WTC11 (cell line): ENCODE measurements at regions not wholly inside any gene's neighbourhood (a gene's known extent, or its start where the extent isn't known, plus 50 kb on each side); places are given as distances from the start of the nearest gene placed in this dataset.

ENCODE experiments used
- ATAC-seq: fragments of 200-7000 bp; cut with Tn5 transposase; 2 replicates; pipeline ENCODE4 v1.10.0; 2021; ENCODE audit warnings: mild to moderate bottlenecking, moderate library complexity
- CTCF ChIA-PET: fragments of 300-600 bp; sonication (Branson Sonifier 250); formaldehyde crosslinking; loops from one replicate; lab custom pipeline; 2021; ENCODE audit warnings: antibody characterized with exemption; lab: Charles Lee
- POLR2A ChIA-PET: fragments of 350-600 bp; sonication (Branson Sonifier 250); formaldehyde crosslinking; loops from one replicate; lab custom pipeline; 2021; ENCODE audit warnings: antibody characterized with exemption; lab: Charles Lee
- DNase-seq: peaks from one replicate; pipeline ENCODE4 v3.0.0; 2021; ENCODE audit warnings: low spot score
- H3K27ac Mint-ChIP-seq: 2 replicates; pipeline ENCODE4 v1.8.0; 2021; ENCODE audit warnings: mixed read lengths
- H3K27me3 Mint-ChIP-seq: 2 replicates; pipeline ENCODE4 v1.8.0; 2021; ENCODE audit warnings: low read depth, mild to moderate bottlenecking, moderate library complexity, mixed read lengths
- H3K36me3 Mint-ChIP-seq: 2 replicates; pipeline ENCODE4 v1.8.0; 2021; ENCODE audit warnings: mixed read lengths
- H3K4me1 Mint-ChIP-seq: 2 replicates; pipeline ENCODE4 v1.8.0; 2022; ENCODE audit warnings: mixed read lengths
- H3K4me3 Mint-ChIP-seq: 2 replicates; pipeline ENCODE4 v1.8.0; 2021; ENCODE audit warnings: mild to moderate bottlenecking, moderate library complexity, mixed read lengths
- H3K9me3 Mint-ChIP-seq: 2 replicates; pipeline ENCODE4 v1.8.0; 2021; ENCODE audit warnings: mixed read lengths
- AFF4 ChIP-seq: sonication (generic); formaldehyde crosslinking; IDR thresholded peaks from 2 replicates; pipeline ENCODE4 v1.8.1; 2023; ENCODE audit warnings: mild to moderate bottlenecking, missing genetic modification reagents, borderline replicate concordance
- ARID4B ChIP-seq: sonication (generic); formaldehyde crosslinking; IDR thresholded peaks from 2 replicates; pipeline ENCODE4 v1.8.0; 2023; ENCODE audit warnings: missing genetic modification reagents, mild to moderate bottlenecking, borderline replicate concordance
- CDX4 ChIP-seq: fragments of 250-450 bp; sonication (Bioruptor Pico); IDR thresholded peaks from 2 replicates; pipeline ENCODE4 v1.9.0; 2021; ENCODE audit warnings: moderate library complexity, mild to moderate bottlenecking, inconsistent platforms, borderline replicate concordance
- ELF4 ChIP-seq: sonication (generic); formaldehyde crosslinking; IDR thresholded peaks from 2 replicates; pipeline ENCODE4 v1.8.1; 2022; ENCODE audit warnings: low read depth, mild to moderate bottlenecking, moderate library complexity, missing genetic modification reagents
- ESRRA ChIP-seq: sonication (generic); formaldehyde crosslinking; IDR thresholded peaks from 2 replicates; pipeline ENCODE4 v1.8.1; 2022; ENCODE audit warnings: mild to moderate bottlenecking, missing genetic modification reagents, borderline replicate concordance
- FOXJ3 ChIP-seq: sonication (generic); formaldehyde crosslinking; IDR thresholded peaks from 2 replicates; pipeline ENCODE4 v1.9.0; 2021; ENCODE audit warnings: missing genetic modification reagents, mild to moderate bottlenecking, borderline replicate concordance
- FOXP1 ChIP-seq: sonication (generic); formaldehyde crosslinking; IDR thresholded peaks from 2 replicates; pipeline ENCODE4 v1.8.0; 2022; ENCODE audit warnings: missing genetic modification reagents, mild to moderate bottlenecking, moderate library complexity, borderline replicate concordance
- FOXP4 ChIP-seq: sonication (generic); formaldehyde crosslinking; IDR thresholded peaks from 2 replicates; pipeline ENCODE4 v1.8.0; 2022; ENCODE audit warnings: mild to moderate bottlenecking, missing genetic modification reagents
- IRF2 ChIP-seq: sonication (generic); formaldehyde crosslinking; IDR thresholded peaks from 2 replicates; pipeline ENCODE4 v1.8.0; 2022; ENCODE audit warnings: low read depth, missing genetic modification reagents, borderline replicate concordance
- NR2C2 ChIP-seq: sonication (generic); formaldehyde crosslinking; IDR thresholded peaks from 2 replicates; pipeline ENCODE4 v1.8.0; 2022; ENCODE audit warnings: mild to moderate bottlenecking, missing genetic modification reagents
- RELA ChIP-seq: sonication (generic); formaldehyde crosslinking; IDR thresholded peaks from 2 replicates; pipeline ENCODE4 v1.8.1; 2022; ENCODE audit warnings: missing genetic modification reagents, mild to moderate bottlenecking, borderline replicate concordance
- SMAD4 ChIP-seq: sonication (generic); formaldehyde crosslinking; IDR thresholded peaks from 2 replicates; pipeline ENCODE4 v1.8.0; 2022; ENCODE audit warnings: mild to moderate bottlenecking, missing genetic modification reagents
- ZNF396 ChIP-seq: fragments of 250-450 bp; sonication (Bioruptor Pico); IDR thresholded peaks from 2 replicates; pipeline ENCODE4 v1.8.0; 2021; ENCODE audit warnings: mild to moderate bottlenecking, moderate library complexity, borderline replicate concordance
- ZNF671 ChIP-seq: fragments of 250-450 bp; sonication (Bioruptor Pico); IDR thresholded peaks from 2 replicates; pipeline ENCODE4 v1.8.0; 2021; ENCODE audit warnings: mild to moderate bottlenecking
- TF ChIP-seq, protein P1 (sequence below): sonication (generic); formaldehyde crosslinking; IDR thresholded peaks from 2 replicates; pipeline ENCODE4 v1.8.1; 2023; ENCODE audit warnings: mild to moderate bottlenecking, missing genetic modification reagents
- TF ChIP-seq, protein P2 (sequence below): fragments of 250-450 bp; sonication (Bioruptor Pico); IDR thresholded peaks from 2 replicates; pipeline ENCODE4 v1.9.0; 2021; ENCODE audit warnings: mild to moderate bottlenecking
- TF ChIP-seq, protein P3 (sequence below): sonication (generic); formaldehyde crosslinking; IDR thresholded peaks from 2 replicates; pipeline ENCODE4 v1.8.0; 2022; ENCODE audit warnings: mild to moderate bottlenecking, missing genetic modification reagents

DNA sequence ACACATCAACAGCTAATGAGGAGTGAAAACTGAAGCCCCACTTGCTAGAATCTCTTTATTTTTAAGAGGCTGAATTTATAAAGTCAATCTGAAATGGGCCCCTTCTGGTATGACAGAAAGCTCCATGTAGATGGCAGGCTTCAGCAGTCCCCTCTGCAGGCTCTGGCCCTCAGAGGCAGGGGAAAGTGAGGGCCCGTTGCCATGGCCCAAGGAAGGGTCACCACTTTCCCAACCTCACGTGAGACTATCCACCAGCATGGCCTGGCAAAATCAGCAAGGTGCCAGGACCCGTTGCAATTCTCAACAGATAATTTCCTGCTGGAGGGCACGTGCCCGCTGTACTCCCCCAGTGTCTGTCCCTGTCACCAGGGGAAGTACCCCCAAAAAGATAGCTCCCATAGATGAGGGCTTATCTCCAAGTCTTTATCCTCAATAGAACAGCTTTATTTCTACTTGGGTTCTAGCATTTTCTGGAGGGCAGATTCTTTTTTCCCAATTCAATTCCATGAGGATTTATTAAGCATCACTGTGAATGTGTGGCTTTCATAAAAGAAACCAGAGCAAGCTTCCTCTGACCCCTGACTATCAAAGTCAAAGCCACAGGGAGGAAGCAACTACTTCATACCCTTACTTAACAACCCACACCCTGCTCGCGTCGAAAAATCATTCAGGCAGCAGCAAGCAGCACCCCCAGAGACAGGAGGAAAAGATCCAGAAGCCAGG, 85.4 kb upstream of the FSTL4 start (continued):
- TF ChIP-seq CDX4 (CRISPR knock-in tag) = no peak
- no peak for TF ChIP-seq FOXP1
- no peak for TF ChIP-seq FOXP4 (CRISPR knock-in tag)

- no peak for ATAC-seq
- POLR2A ChIA-PET = no interaction called here
- no peak for DNase-seq
- no peaks in the 10 kb centered on the region for H3K36me3 Mint-ChIP-seq
- no peak overlapping the region for H3K4me3 Mint-ChIP-seq
- no peaks in the 10 kb centered on the region for H3K4me1 Mint-ChIP-seq
- H3K27me3 Mint-ChIP-seq = no peaks in the 10 kb centered on the region; the same call in 1 of the 2 replicates
- no peak overlapping the region for H3K27ac Mint-ChIP-seq
- H3K9me3 Mint-ChIP-seq = peaks cover 7% of the 10 kb centered on the region
- CTCF ChIA-PET = interaction anchor here (1.1 kb wide), 1 partner anchor 273 kb away, joined by 3 read pairs; no protein-coding TSS in a partner anchor
- TF ChIP-seq IRF2 (CRISPR knock-in tag) = no peak
- no peak for TF ChIP-seq ZNF671 (CRISPR knock-in tag)
- TF ChIP-seq NR2C2 (CRISPR knock-in tag) = no peak
- TF ChIP-seq ESRRA = no peak
- TF ChIP-seq ELF4 = no peak
- no peak for TF ChIP-seq ZNF396 (CRISPR knock-in tag)
- TF ChIP-seq, protein P1, sequence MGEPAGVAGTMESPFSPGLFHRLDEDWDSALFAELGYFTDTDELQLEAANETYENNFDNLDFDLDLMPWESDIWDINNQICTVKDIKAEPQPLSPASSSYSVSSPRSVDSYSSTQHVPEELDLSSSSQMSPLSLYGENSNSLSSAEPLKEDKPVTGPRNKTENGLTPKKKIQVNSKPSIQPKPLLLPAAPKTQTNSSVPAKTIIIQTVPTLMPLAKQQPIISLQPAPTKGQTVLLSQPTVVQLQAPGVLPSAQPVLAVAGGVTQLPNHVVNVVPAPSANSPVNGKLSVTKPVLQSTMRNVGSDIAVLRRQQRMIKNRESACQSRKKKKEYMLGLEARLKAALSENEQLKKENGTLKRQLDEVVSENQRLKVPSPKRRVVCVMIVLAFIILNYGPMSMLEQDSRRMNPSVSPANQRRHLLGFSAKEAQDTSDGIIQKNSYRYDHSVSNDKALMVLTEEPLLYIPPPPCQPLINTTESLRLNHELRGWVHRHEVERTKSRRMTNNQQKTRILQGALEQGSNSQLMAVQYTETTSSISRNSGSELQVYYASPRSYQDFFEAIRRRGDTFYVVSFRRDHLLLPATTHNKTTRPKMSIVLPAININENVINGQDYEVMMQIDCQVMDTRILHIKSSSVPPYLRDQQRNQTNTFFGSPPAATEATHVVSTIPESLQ (CRISPR knock-in tag) = no peak
- TF ChIP-seq, protein P2, sequence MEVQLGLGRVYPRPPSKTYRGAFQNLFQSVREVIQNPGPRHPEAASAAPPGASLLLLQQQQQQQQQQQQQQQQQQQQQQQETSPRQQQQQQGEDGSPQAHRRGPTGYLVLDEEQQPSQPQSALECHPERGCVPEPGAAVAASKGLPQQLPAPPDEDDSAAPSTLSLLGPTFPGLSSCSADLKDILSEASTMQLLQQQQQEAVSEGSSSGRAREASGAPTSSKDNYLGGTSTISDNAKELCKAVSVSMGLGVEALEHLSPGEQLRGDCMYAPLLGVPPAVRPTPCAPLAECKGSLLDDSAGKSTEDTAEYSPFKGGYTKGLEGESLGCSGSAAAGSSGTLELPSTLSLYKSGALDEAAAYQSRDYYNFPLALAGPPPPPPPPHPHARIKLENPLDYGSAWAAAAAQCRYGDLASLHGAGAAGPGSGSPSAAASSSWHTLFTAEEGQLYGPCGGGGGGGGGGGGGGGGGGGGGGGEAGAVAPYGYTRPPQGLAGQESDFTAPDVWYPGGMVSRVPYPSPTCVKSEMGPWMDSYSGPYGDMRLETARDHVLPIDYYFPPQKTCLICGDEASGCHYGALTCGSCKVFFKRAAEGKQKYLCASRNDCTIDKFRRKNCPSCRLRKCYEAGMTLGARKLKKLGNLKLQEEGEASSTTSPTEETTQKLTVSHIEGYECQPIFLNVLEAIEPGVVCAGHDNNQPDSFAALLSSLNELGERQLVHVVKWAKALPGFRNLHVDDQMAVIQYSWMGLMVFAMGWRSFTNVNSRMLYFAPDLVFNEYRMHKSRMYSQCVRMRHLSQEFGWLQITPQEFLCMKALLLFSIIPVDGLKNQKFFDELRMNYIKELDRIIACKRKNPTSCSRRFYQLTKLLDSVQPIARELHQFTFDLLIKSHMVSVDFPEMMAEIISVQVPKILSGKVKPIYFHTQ = no peak
- TF ChIP-seq ARID4B (CRISPR knock-in tag) = no peak
- no peak for TF ChIP-seq SMAD4
- TF ChIP-seq AFF4 (CRISPR knock-in tag) = no peak
- no peak for TF ChIP-seq RELA
- TF ChIP-seq FOXJ3 = no peak
- TF ChIP-seq, protein P3, sequence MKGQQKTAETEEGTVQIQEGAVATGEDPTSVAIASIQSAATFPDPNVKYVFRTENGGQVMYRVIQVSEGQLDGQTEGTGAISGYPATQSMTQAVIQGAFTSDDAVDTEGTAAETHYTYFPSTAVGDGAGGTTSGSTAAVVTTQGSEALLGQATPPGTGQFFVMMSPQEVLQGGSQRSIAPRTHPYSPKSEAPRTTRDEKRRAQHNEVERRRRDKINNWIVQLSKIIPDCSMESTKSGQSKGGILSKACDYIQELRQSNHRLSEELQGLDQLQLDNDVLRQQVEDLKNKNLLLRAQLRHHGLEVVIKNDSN (CRISPR knock-in tag) = no peak
Measured at GRCh38 chr5:133696782-133697507, 84.6 kb upstream of the FSTL4 start.
